GM19467 (cell line): ENCODE measurements at regions not wholly inside any gene's neighbourhood (a gene's known extent, or its start where the extent isn't known, plus 50 kb on each side); places are given as distances from the start of the nearest gene placed in this dataset.

ENCODE experiments used
- ATAC-seq: cut with Tn5 transposase; IDR thresholded peaks from one replicate; pipeline ENCODE4 v1.9.1; 2021; ENCODE audit warnings: mild to moderate bottlenecking, moderate library complexity; ENCODE audit not compliant: unreplicated experiment

DNA sequence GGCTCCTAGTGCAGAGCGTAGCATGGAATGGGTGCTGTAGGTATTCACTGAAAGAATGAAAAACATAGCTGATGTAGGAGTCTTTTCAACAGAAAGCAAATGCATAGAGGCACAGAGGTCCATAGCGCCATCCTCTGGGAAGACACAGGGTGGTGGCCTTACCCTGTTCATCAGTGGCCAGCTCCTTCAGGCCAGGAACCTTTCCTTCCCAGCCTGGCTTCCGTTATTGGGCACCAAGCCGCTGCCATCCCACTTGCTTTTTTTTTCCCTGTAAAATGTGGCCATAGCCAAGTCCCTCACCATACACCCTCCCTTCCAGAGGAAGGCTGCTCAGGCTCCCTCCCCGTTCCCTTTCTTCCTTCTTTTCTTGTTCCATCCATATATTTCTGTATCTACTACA lies 118.1 kb downstream of the ZNF621 start:
- no peak for ATAC-seq

DNA sequence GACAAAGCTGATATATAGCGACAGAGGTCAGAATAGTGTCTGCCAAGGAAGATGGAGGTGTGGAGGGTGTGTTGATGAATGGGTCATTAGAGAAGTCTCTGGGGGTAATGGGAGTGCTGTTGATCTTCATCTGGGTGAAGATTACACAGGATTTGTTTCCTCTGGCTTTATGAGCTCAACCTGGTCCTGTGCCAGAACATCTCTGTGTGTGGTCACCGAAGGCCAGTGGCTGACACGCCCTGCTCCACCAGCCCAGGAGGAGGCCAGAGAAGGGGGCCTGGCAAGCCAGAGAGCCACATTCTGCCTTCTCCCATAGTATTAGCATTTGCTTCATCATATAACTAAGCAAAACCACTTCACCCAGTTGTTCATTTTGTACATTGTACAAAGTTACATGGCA lies 121.1 kb downstream of the ZNF621 start:
- ATAC-seq: no peak

DNA sequence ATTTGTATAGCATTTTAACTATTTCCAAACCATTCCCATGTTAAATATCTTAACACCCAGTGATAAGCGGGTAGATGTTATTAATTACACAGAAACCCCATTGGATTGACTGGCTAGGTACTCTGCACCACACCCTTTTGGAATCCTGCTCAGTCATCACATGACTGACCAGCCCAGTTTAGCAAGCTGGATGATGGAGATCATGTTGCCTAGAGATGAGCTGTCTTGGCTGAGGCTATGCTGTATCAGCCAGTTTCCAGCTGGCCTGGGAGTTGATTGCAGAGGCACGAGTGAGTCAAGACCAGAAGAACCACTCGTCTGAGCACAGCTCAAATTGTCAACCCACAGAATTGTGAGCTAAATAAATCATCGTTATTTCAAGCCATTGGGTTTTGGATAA lies 124.6 kb downstream of the ZNF621 start:
- ATAC-seq: no peak

DNA sequence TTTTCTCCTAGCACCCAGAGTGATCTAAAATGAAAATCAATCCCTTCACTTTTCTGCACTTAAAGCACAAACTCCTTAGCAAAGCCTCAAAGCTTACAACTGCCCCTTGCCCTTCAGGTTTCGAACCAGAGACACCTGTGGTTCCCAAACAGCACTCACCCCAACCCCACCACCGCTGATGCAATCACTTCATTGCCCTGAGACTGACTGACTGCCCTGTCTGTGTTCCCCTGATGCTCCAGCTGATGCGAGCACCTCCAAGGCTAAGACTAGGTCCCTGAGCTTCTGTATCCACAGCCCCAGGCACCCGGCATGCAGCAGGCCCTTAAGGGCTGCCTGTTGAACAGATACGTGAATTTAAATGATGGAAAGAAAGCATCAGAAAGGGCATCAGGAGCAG lies 127.3 kb downstream of the ZNF621 start:
- ATAC-seq: no peak

DNA sequence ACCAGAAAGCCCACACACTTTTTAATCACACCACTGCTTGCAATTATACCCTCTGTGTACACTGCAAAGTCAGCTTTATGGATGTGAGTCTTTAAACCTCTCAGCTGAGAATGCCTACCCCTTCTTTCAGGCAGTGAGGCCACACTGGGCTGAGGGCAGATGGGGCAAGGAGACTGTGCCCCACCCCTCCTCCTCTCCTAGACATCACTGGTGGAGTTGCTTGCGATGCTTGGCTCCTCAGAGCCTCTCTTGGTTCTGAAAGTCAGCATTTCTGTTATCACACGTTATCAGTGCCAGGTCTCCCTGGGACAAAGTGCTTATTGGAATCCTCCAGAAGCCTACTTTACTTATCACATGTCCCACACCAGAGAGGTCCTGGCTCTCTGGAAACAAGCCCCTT lies 128.2 kb downstream of the ZNF621 start:
- no peak for ATAC-seq

DNA sequence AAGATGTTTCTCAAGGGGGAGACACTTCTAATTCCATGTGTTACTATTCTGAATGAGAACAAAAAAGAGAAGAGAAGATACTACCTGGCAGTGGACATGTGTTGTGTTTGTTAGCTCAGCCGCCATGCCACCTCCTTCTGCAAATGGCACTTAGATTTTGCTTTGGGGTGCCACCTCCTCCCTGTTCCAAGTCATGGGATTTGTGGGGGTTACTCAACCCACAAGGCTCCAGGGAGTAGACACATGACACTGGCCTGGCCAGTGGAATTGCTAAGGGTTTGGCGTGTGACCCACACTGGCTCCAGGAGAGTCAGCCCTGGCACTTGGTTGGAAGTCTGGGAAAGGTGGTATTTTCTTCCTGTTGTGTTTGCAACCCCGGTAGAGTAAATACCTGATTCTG lies 129.1 kb downstream of the ZNF621 start:
- no peak for ATAC-seq

DNA sequence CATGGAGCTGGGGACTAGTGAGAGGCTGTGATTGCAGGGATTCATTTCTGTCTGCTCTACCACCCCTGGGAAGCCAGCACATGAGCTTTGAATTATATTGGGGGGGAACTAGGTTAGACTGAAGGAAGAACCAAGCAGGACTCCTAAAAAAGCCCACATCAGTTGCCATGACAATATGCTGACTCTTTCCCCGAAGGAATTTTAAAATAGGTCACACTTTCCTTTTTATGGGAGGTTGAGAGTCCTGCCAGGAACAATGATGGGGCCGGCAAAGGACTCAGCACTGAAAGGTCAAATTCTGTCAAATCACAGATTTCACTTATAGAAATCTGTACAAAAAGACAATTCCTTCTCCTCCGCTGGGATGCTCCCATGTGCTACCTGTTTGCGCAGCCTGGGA lies 130.8 kb downstream of the ZNF621 start:
- ATAC-seq: no peak

DNA sequence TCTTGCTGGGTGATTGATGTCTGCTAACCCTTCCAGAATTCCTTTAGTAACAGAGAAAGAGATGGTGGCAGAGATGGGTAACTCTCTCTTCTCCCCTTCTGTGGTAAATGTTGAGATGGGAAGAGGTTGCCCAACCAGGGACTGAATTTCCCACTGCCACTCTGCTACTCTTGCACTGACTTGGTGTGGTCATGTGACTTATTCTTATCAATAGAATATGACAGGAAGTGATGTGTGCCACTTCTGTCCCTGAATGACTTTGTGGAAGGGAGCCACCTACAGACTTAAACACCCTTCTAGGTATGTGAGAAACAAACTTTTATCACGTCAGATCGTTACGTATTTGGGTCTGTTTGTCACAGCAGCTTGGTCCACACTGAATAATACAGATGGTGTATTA lies 132.9 kb downstream of the ZNF621 start:
- ATAC-seq: no peak

DNA sequence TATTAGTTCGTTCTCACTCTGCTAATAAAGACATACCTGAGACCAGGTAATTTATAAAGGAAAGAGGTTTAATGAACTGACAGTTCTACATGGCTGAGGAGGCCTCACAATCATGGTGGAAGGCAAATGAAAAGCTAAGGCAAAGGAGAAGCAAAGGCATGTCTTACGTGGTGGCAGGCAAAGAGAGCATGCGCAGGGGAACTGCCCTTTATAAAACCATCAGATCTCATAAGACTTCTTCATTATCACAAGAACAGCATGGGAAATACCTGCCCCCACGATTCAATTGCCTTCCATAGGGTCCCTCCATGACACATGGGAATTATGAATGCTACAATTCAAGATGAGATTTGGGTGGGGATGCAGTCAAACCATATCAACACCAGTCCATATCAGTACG lies 133.5 kb downstream of the ZNF621 start:
- no peak for ATAC-seq

DNA sequence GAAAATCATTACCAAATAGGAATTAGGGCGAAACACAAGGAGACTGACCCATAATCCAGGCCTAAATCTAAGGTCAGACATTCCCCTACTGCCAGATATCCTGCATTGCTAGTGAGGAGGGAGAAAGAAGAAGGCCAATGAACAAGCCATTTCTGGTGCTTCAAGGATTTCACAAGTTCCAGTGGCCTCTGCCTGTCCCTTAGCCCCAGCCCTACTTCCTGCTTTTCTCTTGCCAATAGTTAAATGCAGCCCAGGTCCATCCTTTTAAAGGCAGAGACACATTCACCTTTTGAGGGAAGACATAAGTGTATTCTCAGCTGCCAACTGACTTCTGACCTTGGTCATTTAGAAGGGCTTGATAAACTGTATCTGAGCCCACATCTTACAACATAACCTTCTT lies 135.8 kb downstream of the ZNF621 start:
- ATAC-seq: no peak

DNA sequence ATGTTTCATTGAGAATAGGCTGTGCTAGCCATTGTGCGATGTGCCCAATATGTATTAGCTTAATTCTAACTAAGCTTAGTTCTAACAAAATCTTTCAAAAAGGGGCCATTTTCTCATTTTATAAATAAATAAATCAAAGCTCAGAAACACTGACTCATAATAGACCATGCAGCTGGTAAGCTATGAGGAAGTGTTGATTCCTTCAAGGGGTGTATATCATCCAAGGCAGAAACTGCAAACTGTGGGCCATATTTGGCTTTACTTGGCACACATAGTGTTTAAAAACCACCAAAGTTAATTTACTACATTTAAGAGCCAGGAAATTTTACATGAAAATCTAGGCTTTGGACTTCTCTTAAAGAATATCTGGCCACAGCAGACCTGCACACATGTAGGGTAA lies 136.5 kb downstream of the ZNF621 start:
- ATAC-seq: no peak

DNA sequence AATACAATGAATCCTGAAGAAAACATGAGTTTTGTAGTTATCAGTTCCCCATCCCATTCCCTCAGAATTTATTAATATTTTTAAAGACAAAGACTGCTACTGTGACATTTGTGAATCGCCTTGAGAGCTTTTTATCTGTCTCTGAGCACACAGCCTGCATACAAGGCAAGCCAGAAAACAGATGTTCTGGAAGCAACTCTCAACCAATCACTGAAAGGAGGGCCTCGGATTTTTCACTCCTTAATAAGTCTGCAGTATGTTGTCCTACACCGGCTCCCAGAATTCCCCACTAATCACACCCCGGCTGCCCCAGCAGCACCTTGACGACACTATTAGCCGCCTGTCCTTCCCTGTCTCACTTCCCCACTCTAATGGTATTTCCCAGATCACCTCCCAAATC lies 138.5 kb downstream of the ZNF621 start:
- ATAC-seq: no peak

DNA sequence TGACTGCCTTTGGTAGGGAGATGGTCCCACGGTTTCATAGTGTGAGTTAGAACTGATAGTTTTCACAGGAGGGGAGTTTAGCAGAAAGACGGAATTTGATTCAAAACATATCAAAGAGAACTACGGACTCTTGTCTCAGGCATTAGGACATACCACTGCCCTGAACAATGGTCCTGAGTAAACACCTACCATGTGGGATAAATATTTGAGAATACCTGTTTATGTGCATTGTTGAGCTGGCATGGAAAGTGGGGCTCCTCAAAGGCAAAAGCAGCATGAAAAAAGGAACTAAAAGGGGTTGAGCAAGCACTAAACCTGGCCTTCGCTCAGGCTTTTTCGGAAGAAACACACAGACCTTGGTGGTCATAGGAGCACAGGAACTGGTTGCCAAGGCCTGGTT lies 144.4 kb downstream of the ZNF621 start:
- no peak for ATAC-seq

DNA sequence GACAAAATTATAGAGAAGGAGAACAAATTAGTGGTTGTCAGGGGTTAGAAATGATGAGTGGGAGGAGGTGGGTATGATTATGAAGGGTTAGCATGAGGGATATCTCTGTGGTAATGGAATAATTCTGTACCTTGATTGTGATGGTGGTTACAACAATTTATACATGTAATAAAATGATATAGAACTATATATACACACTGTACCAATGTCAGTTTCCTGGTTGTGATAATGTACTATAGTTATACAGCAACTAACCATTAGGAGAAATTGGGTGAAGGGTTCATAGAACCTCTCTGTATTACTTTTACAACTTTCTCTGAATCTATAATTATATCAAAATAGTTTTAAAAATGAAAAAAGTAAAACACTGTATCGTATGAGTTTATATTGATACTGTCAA lies 148.1 kb downstream of the ZNF621 start:
- no peak for ATAC-seq

DNA sequence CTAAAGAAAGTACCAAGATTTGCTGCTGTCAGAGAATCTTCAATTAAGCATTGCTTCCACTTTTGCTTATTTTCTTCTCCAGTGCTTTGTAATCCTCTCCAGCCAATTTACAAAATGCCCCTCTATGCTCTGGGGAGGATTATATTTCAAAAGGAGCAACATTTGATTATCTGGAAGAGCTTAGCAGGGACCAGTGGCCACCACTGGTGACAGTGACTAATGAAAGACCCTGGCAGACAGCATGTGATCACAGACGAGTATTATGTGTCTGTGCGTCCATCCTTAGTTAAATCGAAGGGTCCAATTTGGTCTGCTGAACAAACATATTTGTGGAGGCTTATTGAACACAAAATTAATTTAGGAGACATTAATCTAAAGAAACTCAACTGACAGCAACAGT lies 152.6 kb downstream of the ZNF621 start:
- ATAC-seq: no peak

DNA sequence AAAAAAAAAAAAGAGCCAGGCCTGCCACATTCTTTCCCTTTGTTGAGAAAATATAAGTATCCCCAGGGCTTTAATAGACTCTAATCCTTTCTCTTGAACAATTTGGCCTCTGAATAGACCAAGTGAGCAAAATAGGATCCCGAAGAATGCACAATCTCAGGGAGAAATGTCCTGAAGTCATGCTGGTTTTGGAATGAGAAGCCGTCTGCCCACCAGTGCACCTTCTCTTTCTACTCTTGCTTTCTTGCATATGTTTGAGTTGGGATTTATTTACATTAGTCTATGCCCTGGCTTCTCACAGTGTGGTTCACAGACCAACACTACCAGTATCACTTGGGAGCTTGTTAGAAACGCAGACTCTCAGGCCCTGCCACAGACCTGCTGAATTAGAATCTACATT lies 153.0 kb downstream of the ZNF621 start:
- no peak for ATAC-seq

DNA sequence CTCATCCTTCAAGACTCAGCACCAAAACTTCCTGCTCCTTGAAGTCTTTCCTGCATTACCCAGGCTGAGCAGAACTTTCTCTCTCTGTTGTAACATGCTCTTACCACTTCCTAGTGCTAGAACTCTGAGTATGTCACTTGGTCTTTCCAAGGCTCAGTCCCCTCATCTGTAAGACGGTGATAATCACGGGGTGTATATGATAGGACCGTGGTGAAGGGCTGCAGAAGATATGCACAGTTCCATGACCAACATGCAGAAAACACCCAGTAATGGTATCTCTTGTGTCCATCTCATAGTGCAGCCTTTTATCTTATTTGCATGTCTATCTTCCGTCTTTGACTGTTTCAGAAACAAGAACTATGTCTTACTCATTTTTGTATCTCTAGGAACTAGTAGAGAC lies 154.5 kb downstream of the ZNF621 start:
- ATAC-seq: no peak

DNA sequence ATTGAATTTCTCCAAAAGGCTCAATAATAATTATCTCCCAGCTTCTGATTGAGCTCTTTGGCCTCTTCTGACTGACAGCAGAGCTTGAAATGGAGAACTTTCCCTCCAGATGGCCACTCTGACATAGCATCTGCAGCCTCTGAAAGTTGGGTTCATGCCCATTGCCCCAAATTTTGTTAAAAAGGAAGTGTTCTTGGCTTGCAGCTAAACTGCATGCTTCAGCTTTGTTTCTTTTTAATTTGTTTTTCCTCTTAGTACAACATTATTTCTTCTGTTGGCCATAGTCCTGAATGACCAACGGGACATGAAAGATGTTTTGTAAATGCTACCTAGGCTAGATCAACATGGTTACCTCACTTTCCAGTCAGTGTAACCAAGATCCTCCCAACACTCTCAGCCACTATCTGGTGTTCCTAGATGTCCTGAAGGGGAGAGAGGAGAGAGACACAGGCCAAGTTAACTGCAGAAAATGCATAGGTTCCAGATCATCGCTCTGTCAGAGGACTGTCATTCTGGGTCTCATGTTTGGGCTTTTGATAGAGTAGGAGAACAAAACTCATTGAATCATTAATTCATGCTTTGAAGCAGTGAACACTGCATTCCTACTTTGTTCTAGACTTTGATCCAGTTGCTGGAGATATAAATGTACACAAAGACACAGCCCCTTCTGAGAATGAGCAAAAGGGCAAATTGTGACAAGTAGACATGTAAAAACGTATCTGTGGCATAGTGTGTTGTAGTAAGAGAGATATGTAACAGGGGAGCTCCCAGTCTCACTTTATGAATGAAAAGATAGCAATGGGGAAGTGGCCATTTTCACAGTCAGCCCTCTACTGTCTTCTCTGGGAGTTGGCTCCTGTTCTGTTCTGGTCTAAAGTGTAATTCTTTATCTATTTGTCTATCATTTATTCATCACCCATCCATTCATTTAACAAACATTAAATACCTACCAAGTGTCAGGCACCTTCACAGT lies 156.2 kb downstream of the ZNF621 start:
- ATAC-seq: no peak

DNA sequence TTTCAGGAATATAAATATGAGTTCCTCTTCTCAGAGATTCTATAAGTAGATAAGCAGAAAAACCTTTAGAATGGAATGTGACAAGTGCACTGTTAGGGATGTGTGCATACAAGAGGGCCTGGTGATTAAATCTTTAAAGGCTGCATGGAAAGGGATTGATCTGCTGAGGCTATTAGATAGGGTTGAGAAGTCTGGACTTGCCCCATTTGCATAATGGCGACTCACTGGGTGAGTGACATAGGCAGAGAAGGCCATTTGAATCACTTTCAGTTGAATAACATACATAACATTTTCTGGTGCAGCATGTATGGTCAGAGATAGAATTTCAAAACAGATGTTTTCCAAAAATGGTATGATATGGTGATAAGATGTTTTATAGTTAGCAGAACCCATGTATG lies 156.9 kb downstream of the ZNF621 start:
- no peak for ATAC-seq

DNA sequence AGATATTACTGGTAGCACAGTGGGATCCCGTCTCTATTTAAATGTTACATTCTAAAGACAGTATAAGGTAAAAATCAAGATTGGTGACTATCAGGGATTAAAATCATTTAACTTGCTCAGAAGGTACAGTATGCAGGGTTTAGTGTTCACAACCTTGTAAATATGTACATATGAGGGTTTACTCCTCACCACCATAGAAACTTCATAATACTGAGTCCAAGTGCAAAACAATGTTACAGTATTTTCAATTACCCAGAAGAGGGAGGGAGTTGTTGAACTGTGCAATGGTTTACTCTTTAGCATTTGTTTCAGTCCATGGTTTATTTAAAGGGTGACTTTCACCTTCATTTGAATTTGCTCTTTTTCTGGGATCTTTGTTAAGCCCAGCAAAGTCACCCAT lies 165.1 kb downstream of the ZNF621 start:
- no peak for ATAC-seq

DNA sequence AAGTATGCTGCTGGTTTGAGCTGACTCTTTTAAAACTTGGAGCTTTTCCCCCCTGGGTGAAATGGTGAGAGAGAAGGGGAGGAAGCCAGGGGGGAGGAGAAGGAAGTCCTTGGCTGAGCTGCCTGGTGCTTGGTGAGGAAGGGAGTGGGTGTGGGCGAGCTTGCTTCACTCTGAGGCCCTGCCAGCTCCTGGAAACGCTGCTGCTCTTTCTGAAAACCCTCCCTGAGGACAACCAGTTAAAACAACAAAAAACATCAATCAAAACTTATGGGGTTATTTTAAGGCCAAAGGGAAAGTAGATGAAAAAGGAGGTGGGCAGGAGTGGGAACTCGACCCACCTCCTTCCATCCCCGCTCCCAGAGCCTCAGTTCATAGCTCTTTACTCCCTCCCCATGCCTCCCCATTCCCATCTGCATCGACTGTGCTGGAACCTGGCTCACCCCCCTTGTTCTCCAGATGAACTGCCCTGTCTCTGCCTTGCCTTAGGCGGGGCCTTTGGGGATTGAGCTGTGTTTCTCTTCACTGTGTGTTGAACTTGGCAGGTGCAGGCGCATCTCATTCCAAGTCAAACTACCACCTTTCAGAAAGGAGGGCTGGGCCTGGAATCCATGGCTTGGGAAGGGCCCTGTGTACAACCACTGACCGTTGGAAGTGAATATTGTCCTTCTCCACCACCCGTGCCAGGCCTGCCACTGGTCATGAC lies 166.1 kb downstream of the ZNF621 start:
- no peak for ATAC-seq

DNA sequence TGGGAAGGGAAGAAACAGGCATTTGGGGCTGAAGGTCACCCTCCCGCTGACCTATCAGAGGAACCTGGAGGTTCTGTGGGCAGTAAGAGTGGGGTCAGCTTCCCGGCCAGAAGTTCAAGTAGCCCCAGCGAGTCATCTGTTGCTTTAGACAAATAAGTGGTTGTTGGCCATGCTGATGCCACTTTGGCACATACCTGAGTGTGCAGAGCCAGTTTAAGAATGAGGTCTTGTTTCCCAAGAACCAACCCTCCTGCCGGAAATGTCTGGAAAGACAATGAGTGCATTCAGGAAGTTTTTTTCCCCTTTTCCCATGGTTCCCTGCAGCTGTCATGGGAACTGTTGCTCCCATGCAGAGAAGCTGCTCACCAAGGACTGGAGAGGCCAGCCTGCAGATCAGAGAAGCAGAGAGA lies 166.7 kb downstream of the ZNF621 start:
- ATAC-seq: no peak
